ENCODE measurements at regions not wholly inside any gene's neighbourhood (a gene's known extent, or its start where the extent isn't known, plus 50 kb on each side); places are given as distances from the start of the nearest gene placed in this dataset.

GRCh38 chr7:10239695-10240345 lies 733.9 kb upstream of the PHF14 start:
- no peak overlapping the region for H3K27ac Mint-ChIP-seq
- no peaks in the 10 kb centered on the region for H3K27me3 ChIP-seq (ENCODE audit: control insufficient read depth in 1 of 2, insufficient read depth in 2 of 2, low read length in 2 of 2)
- POLR2A ChIA-PET: no interaction called here

DNA sequence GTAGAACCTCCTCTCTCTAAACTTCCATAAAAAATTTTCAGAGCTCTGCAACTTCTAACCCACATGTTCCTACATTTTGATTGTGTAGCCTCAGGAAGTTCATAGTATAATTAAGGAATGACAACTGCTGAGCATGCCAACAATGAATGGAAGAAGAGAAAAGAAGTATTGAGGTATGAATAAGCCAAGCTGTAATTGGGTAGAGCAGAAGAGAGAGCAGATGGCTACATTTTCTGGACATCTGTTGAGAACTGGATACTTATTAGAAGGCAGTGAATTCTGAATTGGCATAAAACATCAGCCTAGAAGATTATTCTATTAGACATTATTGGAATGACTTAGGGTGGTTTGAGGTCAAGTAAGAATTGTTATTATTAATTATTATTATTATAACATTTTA lies 728.3 kb upstream of the PHF14 start:
- ATAC-seq (ENCODE audit: poor library complexity) (no peak), DNase-seq (no peak)
- CTCF ChIA-PET: no interaction called here
- peaks cover 0 to 8% of the 10 kb centered on the region in 2 experiments for H3K9me3 ChIP-seq (ENCODE audit: control insufficient read depth in 1 of 2, insufficient read depth in 1 of 2, low read length in 2 of 2)
- no peak overlapping the region for H3K27ac ChIP-seq (ENCODE audit: low read depth in 1 of 2, low read length in 2 of 2)
- H3K9me3 Mint-ChIP-seq: peaks cover 5% of the 10 kb centered on the region
- no peaks in the 10 kb centered on the region for H3K4me1 Mint-ChIP-seq (ENCODE audit: low read depth)
- TF ChIP-seq, protein P1, sequence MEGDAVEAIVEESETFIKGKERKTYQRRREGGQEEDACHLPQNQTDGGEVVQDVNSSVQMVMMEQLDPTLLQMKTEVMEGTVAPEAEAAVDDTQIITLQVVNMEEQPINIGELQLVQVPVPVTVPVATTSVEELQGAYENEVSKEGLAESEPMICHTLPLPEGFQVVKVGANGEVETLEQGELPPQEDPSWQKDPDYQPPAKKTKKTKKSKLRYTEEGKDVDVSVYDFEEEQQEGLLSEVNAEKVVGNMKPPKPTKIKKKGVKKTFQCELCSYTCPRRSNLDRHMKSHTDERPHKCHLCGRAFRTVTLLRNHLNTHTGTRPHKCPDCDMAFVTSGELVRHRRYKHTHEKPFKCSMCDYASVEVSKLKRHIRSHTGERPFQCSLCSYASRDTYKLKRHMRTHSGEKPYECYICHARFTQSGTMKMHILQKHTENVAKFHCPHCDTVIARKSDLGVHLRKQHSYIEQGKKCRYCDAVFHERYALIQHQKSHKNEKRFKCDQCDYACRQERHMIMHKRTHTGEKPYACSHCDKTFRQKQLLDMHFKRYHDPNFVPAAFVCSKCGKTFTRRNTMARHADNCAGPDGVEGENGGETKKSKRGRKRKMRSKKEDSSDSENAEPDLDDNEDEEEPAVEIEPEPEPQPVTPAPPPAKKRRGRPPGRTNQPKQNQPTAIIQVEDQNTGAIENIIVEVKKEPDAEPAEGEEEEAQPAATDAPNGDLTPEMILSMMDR (IDR thresholded peaks at IDR 0.05): no peak
- no peaks in the 10 kb centered on the region for H3K36me3 ChIP-seq (ENCODE audit: insufficient read depth, low read length)
- H3K27me3 ChIP-seq (ENCODE audit: control insufficient read depth in 1 of 2, insufficient read depth in 2 of 2, low read length in 2 of 2): no peaks in the 10 kb centered on the region
- no peak overlapping the region for H3K27ac Mint-ChIP-seq
- H3K4me3 ChIP-seq (ENCODE audit: low read length): no peak overlapping the region
- intact Hi-C loops (cut with DNase I, micrococcal nuclease): no loop called here
- H3K4me1 ChIP-seq (ENCODE audit: insufficient read depth, low read length): no peaks in the 10 kb centered on the region
- no peak overlapping the region for H3K4me3 Mint-ChIP-seq
- POLR2A ChIA-PET: no interaction called here
- H3K36me3 Mint-ChIP-seq (ENCODE audit: low read depth): no peaks in the 10 kb centered on the region
- H3K27me3 Mint-ChIP-seq: no peaks in the 10 kb centered on the region

More at GRCh38 chr7:10239695-10240345, 733.9 kb upstream of the PHF14 start:
- H3K36me3 ChIP-seq (ENCODE audit: insufficient read depth, low read length): no peaks in the 10 kb centered on the region
- no peaks in the 10 kb centered on the region for H3K36me3 Mint-ChIP-seq (ENCODE audit: low read depth)
- H3K27ac ChIP-seq (ENCODE audit: low read depth in 1 of 2, low read length in 2 of 2): no peak overlapping the region
- no peaks in the 10 kb centered on the region for H3K9me3 ChIP-seq (ENCODE audit: control insufficient read depth in 1 of 2, insufficient read depth in 1 of 2, low read length in 2 of 2)
- no peak overlapping the region for H3K4me3 ChIP-seq (ENCODE audit: low read length)
- H3K4me1 Mint-ChIP-seq (ENCODE audit: low read depth): no peaks in the 10 kb centered on the region
- TF ChIP-seq, protein P1 (IDR thresholded peaks at IDR 0.05): no peak
- no peaks in the 10 kb centered on the region for H3K27me3 Mint-ChIP-seq
- intact Hi-C loops (cut with DNase I, micrococcal nuclease): no loop called here
- no peaks in the 10 kb centered on the region for H3K9me3 Mint-ChIP-seq
- H3K4me1 ChIP-seq (ENCODE audit: insufficient read depth, low read length): no peaks in the 10 kb centered on the region
- H3K4me3 Mint-ChIP-seq: no peak overlapping the region
- CTCF ChIA-PET: interaction anchor here (0.9 kb wide), 1 partner anchor 12 kb away, joined by 3 read pairs; no protein-coding TSS in a partner anchor
- DNase-seq (no peak), ATAC-seq (ENCODE audit: poor library complexity) (no peak)

GRCh38 chr7:10257438-10257837 lies 716.2 kb upstream of the PHF14 start:
- Mint-ChIP-seq H3K27me3 (no peaks in the 10 kb centered on the region), H3K4me1 (ENCODE audit: low read depth) (no peaks in the 10 kb centered on the region), H3K36me3 (ENCODE audit: low read depth) (no peaks in the 10 kb centered on the region), H3K27ac (no peak overlapping the region), H3K4me3 (no peak overlapping the region), H3K9me3 (peaks cover 3% of the 10 kb centered on the region)
- intact Hi-C loops (cut with DNase I, micrococcal nuclease): no loop called here
- H3K4me3 ChIP-seq (ENCODE audit: low read length): no peak overlapping the region
- TF ChIP-seq, protein P1 (IDR thresholded peaks at IDR 0.05): no peak
- ATAC-seq (ENCODE audit: poor library complexity) (no peak), DNase-seq (no peak)
- POLR2A ChIA-PET: no interaction called here
- H3K36me3 ChIP-seq (ENCODE audit: insufficient read depth, low read length): no peaks in the 10 kb centered on the region
- no peaks in the 10 kb centered on the region for H3K27me3 ChIP-seq (ENCODE audit: control insufficient read depth in 1 of 2, insufficient read depth in 2 of 2, low read length in 2 of 2)
- H3K4me1 ChIP-seq (ENCODE audit: insufficient read depth, low read length): no peaks in the 10 kb centered on the region
- H3K9me3 ChIP-seq (ENCODE audit: control insufficient read depth in 1 of 2, insufficient read depth in 1 of 2, low read length in 2 of 2): no peaks in the 10 kb centered on the region
- CTCF ChIA-PET: no interaction called here
- no peak overlapping the region for H3K27ac ChIP-seq (ENCODE audit: low read depth in 1 of 2, low read length in 2 of 2)
